HG03108 (cell line): ENCODE measurements at regions not wholly inside any gene's neighbourhood (a gene's known extent, or its start where the extent isn't known, plus 50 kb on each side); places are given as distances from the start of the nearest gene placed in this dataset.
"Not testable (repeated sequence)": the region's sequence is repeated elsewhere in the genome, so short reads cannot be mapped to it uniquely, and the experiment has no call there.

Experiments
- ATAC-seq: cut with Tn5 transposase; IDR thresholded peaks from one replicate; pipeline ENCODE4 v1.9.1; 2021; ENCODE audit warnings: moderate library complexity; ENCODE audit not compliant: unreplicated experiment

GRCh38 chr2:75833386-75833785, 122.7 kb upstream of the GCFC2 start:
- no peak for ATAC-seq

GRCh38 chr2:75828826-75829225, 118.1 kb upstream of the GCFC2 start:
- ATAC-seq, result no peak

- ATAC-seq, result not testable (repeated sequence)
Observed at GRCh38 chr2:75823515-75823914, 112.8 kb upstream of the GCFC2 start.

GRCh38 chr2:75822336-75822735, 111.6 kb upstream of the GCFC2 start:
- ATAC-seq, result no peak

- no peak for ATAC-seq
Observed at GRCh38 chr2:75820693-75821092, 110.0 kb upstream of the GCFC2 start.

- no peak for ATAC-seq
Observed at GRCh38 chr2:75810611-75811330, 100.1 kb upstream of the GCFC2 start.

DNA sequence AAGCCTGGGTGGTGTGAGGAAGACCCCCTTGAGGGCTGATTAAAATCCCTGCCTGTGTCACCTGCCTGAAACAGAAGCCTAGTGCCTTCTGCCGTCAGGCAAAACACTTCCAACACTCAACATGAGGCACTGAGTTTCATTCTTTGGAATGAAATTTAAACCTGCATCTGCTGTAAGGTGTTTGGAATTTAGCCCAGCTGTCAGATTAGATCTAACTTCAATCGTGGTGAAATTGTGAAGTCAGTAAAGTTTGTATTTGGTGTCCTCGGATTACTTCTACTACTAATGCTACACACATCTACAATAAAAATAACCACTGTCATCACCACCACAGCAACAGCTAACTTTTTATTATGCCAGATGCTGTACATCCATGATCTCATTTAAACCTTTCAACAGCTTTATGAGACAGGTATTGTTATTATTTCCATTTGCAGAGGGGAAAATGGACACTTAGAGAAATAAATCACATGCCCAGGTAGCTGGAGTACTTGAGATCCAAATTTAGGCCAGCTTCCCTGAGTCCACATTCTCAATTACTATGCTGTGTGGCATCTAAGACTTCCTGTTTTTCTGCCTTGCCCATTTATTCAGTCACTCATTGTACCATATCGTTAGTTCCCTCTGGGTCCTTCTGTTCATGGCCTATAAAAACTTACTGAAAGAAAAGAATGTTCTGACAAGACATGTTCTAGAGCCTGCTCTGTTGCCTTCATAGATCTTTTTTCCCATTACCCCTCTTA, 98.2 kb upstream of the GCFC2 start:
- ATAC-seq, result no peak

GRCh38 chr2:75807992-75808391, 97.3 kb upstream of the GCFC2 start:
- ATAC-seq, result no peak

- no peak for ATAC-seq
Observed at GRCh38 chr2:75801234-75801982, 90.7 kb upstream of the GCFC2 start.

- peak; percentile 55 for ATAC-seq
Observed at GRCh38 chr2:75800456-75800855, 89.7 kb upstream of the GCFC2 start.

DNA sequence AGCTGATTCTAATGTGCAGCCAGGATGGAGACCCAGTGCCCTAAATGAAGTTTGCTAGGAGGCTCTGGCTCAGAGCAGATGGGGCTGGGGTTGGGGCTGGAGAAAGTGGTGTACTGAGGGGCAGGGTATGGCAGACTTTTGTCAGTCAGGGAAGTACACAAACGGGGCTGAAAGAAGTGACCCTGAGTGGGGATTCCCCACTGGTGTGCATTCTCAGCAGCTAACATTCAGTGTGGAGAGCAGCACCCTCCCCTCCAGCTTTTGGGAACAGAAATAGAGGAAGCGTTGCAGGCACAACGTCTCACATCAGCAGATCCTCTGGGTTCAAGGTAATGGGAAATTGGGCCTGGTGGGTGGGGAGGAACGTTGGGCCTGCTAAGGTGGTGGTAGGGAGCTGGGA, 89.1 kb upstream of the GCFC2 start:
- ATAC-seq, result peak; percentile 45

DNA sequence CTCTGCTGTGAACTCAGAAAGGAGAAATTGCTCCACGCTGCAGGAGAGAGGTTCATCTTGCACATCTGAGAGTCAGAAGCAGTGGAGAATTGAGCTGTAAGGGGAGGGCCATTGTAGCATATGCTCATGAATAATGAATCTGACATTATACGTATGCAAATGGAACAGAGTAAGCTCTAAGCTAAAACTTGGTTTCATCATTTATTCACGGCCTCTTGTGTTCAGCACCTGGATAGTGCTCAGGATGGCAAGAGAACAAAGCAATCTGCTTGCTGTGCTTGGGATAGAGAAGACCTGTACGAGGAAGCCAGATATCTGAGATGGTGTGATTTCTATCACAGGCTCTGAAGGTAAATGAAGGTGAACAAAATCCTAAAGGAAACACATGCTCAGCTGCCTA, 87.9 kb upstream of the GCFC2 start:
- no peak for ATAC-seq

- ATAC-seq, result no peak
Observed at GRCh38 chr2:75792996-75793395, 82.3 kb upstream of the GCFC2 start.

GRCh38 chr2:75792146-75792545, 81.4 kb upstream of the GCFC2 start:
- ATAC-seq, result no peak

DNA sequence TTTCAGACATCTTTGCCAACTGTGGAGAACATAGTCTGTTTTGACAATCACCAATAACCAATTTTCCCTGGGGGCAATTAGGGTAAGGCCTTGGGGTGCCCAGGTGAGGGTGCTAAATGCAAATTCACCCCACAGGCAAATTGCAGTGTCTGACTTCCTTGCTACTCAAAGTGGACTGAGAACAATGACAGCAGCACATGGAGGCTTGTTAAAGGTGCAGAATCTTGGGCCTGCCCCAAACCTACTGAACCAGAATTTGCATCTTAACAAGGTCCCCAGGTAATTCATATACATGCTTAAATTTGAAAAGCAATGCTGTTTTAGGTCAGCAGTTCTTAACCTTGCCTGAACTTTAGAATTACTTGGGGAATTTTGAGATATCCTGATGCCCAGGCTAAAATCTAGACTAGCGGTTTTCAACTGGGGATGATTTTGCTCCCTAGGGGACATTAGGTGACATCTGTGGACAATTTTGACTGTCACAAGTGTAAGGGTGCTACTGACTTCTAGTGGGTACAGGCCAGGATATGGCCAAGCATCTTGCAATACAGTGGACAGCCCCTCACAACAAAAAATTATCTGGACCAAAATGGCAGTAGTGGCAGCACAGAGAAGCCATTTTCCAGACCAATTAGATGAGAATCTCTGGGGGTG, 80.2 kb upstream of the GCFC2 start:
- no peak for ATAC-seq

DNA sequence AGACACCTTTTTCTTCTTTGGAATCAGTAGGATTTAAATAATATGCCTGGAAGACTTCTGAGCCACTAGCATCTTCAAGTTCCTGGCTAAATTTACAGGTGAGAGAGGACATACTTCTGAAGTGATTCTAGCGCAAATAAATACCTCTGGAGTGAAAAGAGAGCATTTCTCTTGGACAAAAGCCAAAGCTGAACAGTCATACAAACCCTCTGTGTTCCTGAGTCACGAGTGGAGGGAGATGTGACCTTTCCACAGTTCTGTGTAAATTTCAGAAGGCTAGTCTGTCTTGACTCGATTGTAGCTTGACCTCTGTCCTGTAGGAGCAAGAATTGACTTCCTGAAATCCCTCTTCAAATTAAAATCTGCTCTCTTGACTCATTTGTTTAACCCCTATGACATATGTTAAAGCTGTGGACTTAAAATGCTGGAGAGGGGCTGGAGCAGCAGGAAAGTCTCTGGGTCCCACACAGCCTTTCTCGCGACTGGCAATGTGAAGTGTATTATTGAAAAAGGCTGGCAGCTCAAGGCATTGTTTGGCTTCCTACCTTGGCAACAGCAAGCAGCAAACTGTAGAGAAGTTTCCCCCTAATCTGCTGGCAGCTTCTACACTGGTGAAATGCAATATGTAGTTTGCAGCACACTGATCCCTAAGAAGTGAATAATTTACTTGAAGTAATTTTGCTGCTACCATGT, 79.6 kb upstream of the GCFC2 start:
- no peak for ATAC-seq

DNA sequence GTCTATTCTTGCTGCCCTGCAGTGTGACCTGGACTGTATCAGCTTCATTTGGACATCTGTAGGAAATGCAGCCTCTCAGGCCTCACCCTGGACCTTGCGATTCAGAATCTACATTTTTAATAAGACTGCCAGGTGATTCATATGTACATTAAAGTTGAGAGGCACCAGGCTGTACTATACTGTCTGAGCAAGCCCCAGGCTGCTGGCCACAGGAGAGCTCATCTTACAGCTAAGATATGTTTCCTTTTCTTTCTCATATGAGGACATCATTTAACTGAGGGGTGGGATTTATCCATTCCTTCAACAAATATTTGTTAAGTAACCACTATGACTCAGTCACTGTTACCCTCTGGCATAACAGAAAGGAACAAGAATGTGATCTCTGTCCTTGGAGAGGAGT, 78.2 kb upstream of the GCFC2 start:
- ATAC-seq, result no peak

DNA sequence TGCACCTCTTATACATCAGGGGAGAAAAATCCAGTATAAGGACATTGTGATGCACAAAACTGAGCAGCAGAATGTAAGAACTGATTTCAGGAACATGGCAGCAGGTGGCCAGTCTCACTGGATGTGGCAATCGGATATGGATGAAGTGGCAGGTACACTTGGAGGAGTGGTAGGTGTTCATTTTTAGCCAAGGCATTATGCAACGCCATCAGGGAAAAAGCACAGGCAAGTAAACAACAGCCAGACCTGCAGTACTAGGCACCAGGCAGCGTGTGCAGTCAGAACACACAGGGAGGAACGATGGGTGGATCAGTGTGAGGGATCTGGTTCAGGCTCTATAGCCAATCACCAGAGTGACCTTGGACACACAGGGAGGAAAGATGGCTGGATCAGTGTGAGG, 77.4 kb upstream of the GCFC2 start:
- no peak for ATAC-seq

DNA sequence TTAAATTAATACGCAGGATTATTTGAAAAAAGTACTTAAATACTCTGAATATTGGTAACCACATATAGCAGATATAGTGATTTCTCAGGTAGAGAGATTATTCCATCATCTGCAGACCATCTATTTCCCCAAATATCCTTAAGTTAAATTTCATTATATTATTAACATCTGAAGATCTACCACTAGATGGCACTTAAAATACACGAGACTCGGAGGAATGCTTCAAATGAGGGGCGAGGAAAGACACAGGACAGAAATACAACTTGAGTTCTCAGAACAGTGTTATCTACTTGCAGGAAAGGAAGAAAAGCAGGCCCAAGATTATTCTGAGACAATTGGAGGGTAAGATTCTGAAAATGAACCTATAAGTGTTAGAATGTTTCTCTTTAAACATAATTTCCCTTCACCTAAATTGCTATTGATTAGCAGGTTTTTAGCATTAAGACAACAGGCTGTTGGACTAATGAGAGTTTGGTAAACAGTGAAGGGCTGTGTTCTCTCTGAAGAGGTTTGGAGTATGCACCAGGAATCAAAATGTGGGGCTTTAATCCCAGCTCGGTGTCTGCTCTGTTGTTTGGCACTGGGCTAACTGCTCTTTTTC, 76.9 kb upstream of the GCFC2 start:
- no peak for ATAC-seq

DNA sequence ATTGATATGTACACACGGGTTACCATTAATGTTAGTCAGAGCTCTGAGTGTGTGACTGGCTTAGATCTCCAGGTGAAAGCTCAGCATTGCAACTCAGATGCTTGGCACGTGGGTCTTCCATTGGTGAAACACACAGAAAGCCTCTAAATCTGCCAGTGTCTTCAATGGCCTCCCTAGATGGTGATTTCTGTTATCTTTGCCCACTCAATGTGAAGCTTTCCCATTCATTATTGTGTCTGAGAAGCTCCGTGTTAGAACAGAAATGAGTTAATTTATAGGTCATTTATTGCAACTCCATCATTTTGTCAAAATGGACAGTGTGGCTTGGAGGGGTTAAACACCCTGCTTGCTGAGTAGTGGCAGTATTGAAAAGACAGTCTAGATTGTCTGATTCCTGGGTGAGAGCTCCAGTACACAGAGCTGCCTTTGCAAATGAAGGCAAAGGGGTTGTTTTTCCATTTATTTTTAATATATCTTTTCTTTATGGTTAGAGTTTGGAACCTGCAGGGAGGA, 64.7 kb upstream of the GCFC2 start:
- ATAC-seq, result no peak
